ENCODE measurements at regions not wholly inside any gene's neighbourhood (a gene's known extent, or its start where the extent isn't known, plus 50 kb on each side); places are given as distances from the start of the nearest gene placed in this dataset.

GRCh38 chr2:152243761-152244640 is 68.4 kb upstream of the STAM2 start:
- Histone ChIP-seq H3K4me1 (ENCODE audit: control insufficient read depth, insufficient read depth, low read length) (no peaks in the 10 kb centered on the region), H3K27ac (ENCODE audit: low read length) (no peak overlapping the region), H3K9me3 (ENCODE audit: control insufficient read depth, insufficient read depth, low read depth, low read length) (no peaks in the 10 kb centered on the region), H3K27me3 (ENCODE audit: control insufficient read depth, insufficient read depth, low read length) (no peaks in the 10 kb centered on the region), H3K4me3 (ENCODE audit: low read depth in 2 of 2, low read length in 2 of 2) (no peak overlapping the region), H3K36me3 (ENCODE audit: control insufficient read depth, insufficient read depth, low read length) (no peaks in the 10 kb centered on the region)
- no TSS peak for BruUV-seq (replicated peaks)
- CTCF ChIA-PET: no interaction called here
- in situ Hi-C loops (cut with HindIII; ENCODE audit: low pct_unique_long_range_greater_than_20kb, low sequenced_read_pairs): no loop called here
- TF ChIP-seq SIN3A (IDR thresholded peaks at IDR 0.05; ENCODE audit: borderline replicate concordance, insufficient read depth, low read depth, low read length): no peak
- TF ChIP-seq REST (IDR thresholded peaks at IDR 0.05; ENCODE audit: insufficient read depth in 1 of 2, low read depth in 2 of 2, low read length in 1 of 2): no peak
- TF ChIP-seq POLR2AphosphoS5 (IDR thresholded peaks at IDR 0.05; ENCODE audit: low read depth, low read length): no peak
- no peak for TF ChIP-seq TCF7L2 (IDR thresholded peaks at IDR 0.05; ENCODE audit: low read depth, low read length)
- TF ChIP-seq CTCF (IDR thresholded peaks at IDR 0.05): no peak
- POLR2A ChIA-PET: interaction anchor here (0.6 kb wide), 1 partner anchor 59 kb away, joined by 4 read pairs; no protein-coding TSS in a partner anchor
- intact Hi-C loops (cut with micrococcal nuclease; ENCODE audit: unreplicated experiment): no loop called here
- no peak for ATAC-seq
- no peak for DNase-seq (ENCODE audit: low read depth, low spot score)

GRCh38 chr2:152245653-152246052 is 70.1 kb upstream of the STAM2 start:
- Histone ChIP-seq H3K9me3 (ENCODE audit: control insufficient read depth, insufficient read depth, low read depth, low read length) (no peaks in the 10 kb centered on the region), H3K27ac (ENCODE audit: low read length) (no peak overlapping the region), H3K4me3 (ENCODE audit: low read depth in 2 of 2, low read length in 2 of 2) (no peak overlapping the region), H3K4me1 (ENCODE audit: control insufficient read depth, insufficient read depth, low read length) (no peaks in the 10 kb centered on the region), H3K36me3 (ENCODE audit: control insufficient read depth, insufficient read depth, low read length) (no peaks in the 10 kb centered on the region), H3K27me3 (ENCODE audit: control insufficient read depth, insufficient read depth, low read length) (no peaks in the 10 kb centered on the region)
- POLR2A ChIA-PET: no interaction called here
- CTCF ChIA-PET: no interaction called here
- TF ChIP-seq TCF7L2 (IDR thresholded peaks at IDR 0.05; ENCODE audit: low read depth, low read length) (no peak), POLR2AphosphoS5 (IDR thresholded peaks at IDR 0.05; ENCODE audit: low read depth, low read length) (no peak), SIN3A (IDR thresholded peaks at IDR 0.05; ENCODE audit: borderline replicate concordance, insufficient read depth, low read depth, low read length) (no peak), REST (IDR thresholded peaks at IDR 0.05; ENCODE audit: insufficient read depth in 1 of 2, low read depth in 2 of 2, low read length in 1 of 2) (no peak), CTCF (IDR thresholded peaks at IDR 0.05) (no peak)
- DNase-seq (ENCODE audit: low read depth, low spot score): no peak
- intact Hi-C loops (cut with micrococcal nuclease; ENCODE audit: unreplicated experiment) (no loop called here), in situ Hi-C loops (cut with HindIII; ENCODE audit: low pct_unique_long_range_greater_than_20kb, low sequenced_read_pairs) (no loop called here)
- no TSS peak for BruUV-seq (replicated peaks)
- ATAC-seq: no peak
